OCI-LY3 (cell line): ENCODE measurements at regions not wholly inside any gene's neighbourhood (a gene's known extent, or its start where the extent isn't known, plus 50 kb on each side); places are given as distances from the start of the nearest gene placed in this dataset.
A peak's percentile ranks its signal among the peaks of the same experiment; 100 is the strongest.
"Not testable (repeated sequence)": the region's sequence is repeated elsewhere in the genome, so short reads cannot be mapped to it uniquely, and the experiment has no call there.

Experiments
- H2AFZ ChIP-seq: fragments of 200-600, 300-600 bp; shearing (Covaris generic); 2 replicates; pipeline ENCODE4 v1.6.0; 2014; ENCODE audit warnings: antibody characterized with exemption, low read depth, low read length
- H3K27ac ChIP-seq: fragments of 200-600, 300-600 bp; sonication (generic); 2 replicates; pipeline ENCODE4 v1.5.1; 2014; ENCODE audit warnings: mild to moderate bottlenecking, low read length, moderate library complexity, mixed read lengths
- H3K27me3 ChIP-seq: fragments of 200-600, 300-600 bp; sonication (generic); 2 replicates; pipeline ENCODE4 v1.6.1; 2014; ENCODE audit warnings: low read depth, low read length, mixed read lengths
- H3K36me3 ChIP-seq: fragments of 200-600, 300-600 bp; sonication (generic); replicated peaks from 2 replicates; pipeline ENCODE3; 2014; ENCODE audit warnings: low read depth, low read length, mixed read lengths
- H3K4me1 ChIP-seq: fragments of 300-600, 200-600 bp; sonication (generic); 2 replicates; pipeline ENCODE4 v1.6.1; 2014; ENCODE audit warnings: low read length, mixed read lengths
- H3K4me2 ChIP-seq: fragments of 200-600, 300-600 bp; sonication (generic); 2 replicates; pipeline ENCODE4 v1.6.1; 2014; ENCODE audit warnings: low read length, mixed read lengths
- H3K4me3 ChIP-seq: fragments of 300-600, 200-600 bp; sonication (generic); 2 replicates; pipeline ENCODE4 v1.5.1; 2014; ENCODE audit warnings: antibody characterized with exemption, mild to moderate bottlenecking, low read length, moderate library complexity
- H3K79me2 ChIP-seq: fragments of 300-600, 200-600 bp; shearing (Covaris generic); 2 replicates; pipeline ENCODE4 v1.6.1; 2014; ENCODE audit warnings: mild to moderate bottlenecking, low read length, mixed read lengths
- H3K9ac ChIP-seq: fragments of 300-600, 200-600 bp; shearing (Covaris generic); 2 replicates; pipeline ENCODE4 v1.6.0; 2014; ENCODE audit warnings: mild to moderate bottlenecking, low read length, moderate library complexity
- H3K9me3 ChIP-seq: fragments of 200-600, 300-600 bp; shearing (Covaris generic); 2 replicates; pipeline ENCODE4 v1.6.1; 2014; ENCODE audit warnings: low read length, mixed read lengths; ENCODE audit not compliant: insufficient read depth
- H4K20me1 ChIP-seq: fragments of 200-600, 300-600 bp; sonication (generic); 2 replicates; pipeline ENCODE4 v1.6.1; 2016; ENCODE audit warnings: low read length, mixed read lengths; ENCODE audit not compliant: insufficient read depth
- CTCF ChIP-seq: fragments of 200-600, 300-600 bp; sonication (generic); IDR thresholded peaks from 2 replicates; pipeline ENCODE4 v1.5.1; 2014; ENCODE audit warnings: antibody characterized with exemption, low read length, low read depth
- EZH2phosphoT487 ChIP-seq: fragments of 200-600 bp; shearing (Covaris generic); IDR thresholded peaks from 2 replicates; pipeline ENCODE4 v1.6.1; 2018; ENCODE audit warnings: antibody characterized with exemption, mixed run types, low read depth

- H3K27me3 ChIP-seq, result peaks cover 19% of the 10 kb centered on the region
- peak overlapping the region; percentile 45 for H3K4me2 ChIP-seq
- 0 out of 2 replicates have a peak overlapping the region, but pooled peaks have one; percentile 2 for H2AFZ ChIP-seq
- no peak overlapping the region for H3K9ac ChIP-seq
- no peak overlapping the region for H3K27ac ChIP-seq
- peaks cover 7% of the 10 kb centered on the region; the same call in 1 of the 2 replicates for H3K4me1 ChIP-seq
- H4K20me1 ChIP-seq, result no peaks in the 10 kb centered on the region
- H3K36me3 ChIP-seq, result no peaks in the 10 kb centered on the region
- no peaks in the 10 kb centered on the region for H3K9me3 ChIP-seq
- H3K79me2 ChIP-seq, result no peaks in the 10 kb centered on the region
- TF ChIP-seq CTCF (peak; percentile 85), EZH2phosphoT487 (no peak)
- peak overlapping the region; percentile 18 for H3K4me3 ChIP-seq
Measured at GRCh38 chr2:55771612-55772011, 78.0 kb upstream of the PNPT1 start.

GRCh38 chr2:55768991-55769390 lies 75.3 kb upstream of the PNPT1 start:
- Histone ChIP-seq H3K79me2 (no peaks in the 10 kb centered on the region), H3K36me3 (no peaks in the 10 kb centered on the region), H3K4me1 (peaks cover 5% of the 10 kb centered on the region; the same call in 1 of the 2 replicates), H3K9me3 (no peaks in the 10 kb centered on the region), H4K20me1 (no peaks in the 10 kb centered on the region), H3K4me3 (no peak overlapping the region), H3K4me2 (no peak overlapping the region), H2AFZ (no peak overlapping the region), H3K9ac (no peak overlapping the region), H3K27me3 (peaks cover 19% of the 10 kb centered on the region), H3K27ac (no peak overlapping the region)
- TF ChIP-seq EZH2phosphoT487 (no peak), CTCF (no peak)

GRCh38 chr2:55766947-55767346 lies 73.3 kb upstream of the PNPT1 start:
- H3K9ac ChIP-seq, result no peak overlapping the region
- H3K4me3 ChIP-seq, result no peak overlapping the region
- no peaks in the 10 kb centered on the region for H4K20me1 ChIP-seq
- H3K4me1 ChIP-seq, result peaks cover 5% of the 10 kb centered on the region; the same call in 1 of the 2 replicates
- no peaks in the 10 kb centered on the region for H3K9me3 ChIP-seq
- H3K27ac ChIP-seq, result no peak overlapping the region
- H3K4me2 ChIP-seq, result no peak overlapping the region
- H3K27me3 ChIP-seq, result peaks cover 19% of the 10 kb centered on the region
- no peaks in the 10 kb centered on the region for H3K79me2 ChIP-seq
- no peak for TF ChIP-seq EZH2phosphoT487
- TF ChIP-seq CTCF, result no peak
- no peaks in the 10 kb centered on the region for H3K36me3 ChIP-seq
- no peak overlapping the region for H2AFZ ChIP-seq

GRCh38 chr2:55765708-55766107 lies 72.1 kb upstream of the PNPT1 start:
- not testable (repeated sequence) for H3K27ac ChIP-seq, H2AFZ ChIP-seq, H3K4me2 ChIP-seq, H3K9ac ChIP-seq, H3K4me3 ChIP-seq, H3K4me1 ChIP-seq, H3K79me2 ChIP-seq, H3K36me3 ChIP-seq, H3K9me3 ChIP-seq, H4K20me1 ChIP-seq
- H3K27me3 ChIP-seq, result peaks cover 13% of the 10 kb centered on the region

GRCh38 chr2:55763721-55764120 lies 70.1 kb upstream of the PNPT1 start:
- no peak overlapping the region for H3K9ac ChIP-seq
- H3K4me2 ChIP-seq, result no peak overlapping the region
- H4K20me1 ChIP-seq, result no peaks in the 10 kb centered on the region
- no peak overlapping the region for H3K4me3 ChIP-seq
- TF ChIP-seq CTCF (no peak), EZH2phosphoT487 (no peak)
- no peaks in the 10 kb centered on the region for H3K36me3 ChIP-seq
- H3K4me1 ChIP-seq, result no peaks in the 10 kb centered on the region
- no peaks in the 10 kb centered on the region for H3K79me2 ChIP-seq
- H3K9me3 ChIP-seq, result no peaks in the 10 kb centered on the region
- no peak overlapping the region for H2AFZ ChIP-seq
- no peak overlapping the region for H3K27ac ChIP-seq
- H3K27me3 ChIP-seq, result no peaks in the 10 kb centered on the region
